ENCODE measurements at regions not wholly inside any gene's neighbourhood (a gene's known extent, or its start where the extent isn't known, plus 50 kb on each side); places are given as distances from the start of the nearest gene placed in this dataset.

DNA sequence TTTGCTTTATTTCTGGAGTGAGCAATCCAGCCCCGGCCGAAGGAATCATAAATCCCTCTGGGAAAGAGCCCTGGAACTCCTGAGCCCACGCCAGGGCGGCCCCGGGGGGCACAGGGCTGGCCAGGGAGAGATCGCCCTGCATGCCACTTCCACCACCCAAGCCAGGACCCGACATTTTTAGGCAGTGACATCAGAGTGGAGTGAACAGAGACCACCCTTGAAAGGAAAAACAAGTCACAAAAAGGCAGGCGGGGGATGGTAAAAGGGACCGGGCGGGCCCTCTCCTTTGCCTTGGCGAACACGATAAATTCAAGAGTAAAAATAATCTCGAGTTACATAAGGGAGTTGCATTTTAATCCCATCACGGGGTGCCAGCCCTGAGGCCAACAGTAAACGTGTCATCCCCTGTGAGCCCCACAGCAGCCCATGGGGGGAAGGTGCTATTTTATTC is 284.1 kb downstream of the C16orf95 start:
- TF ChIP-seq, protein P1, sequence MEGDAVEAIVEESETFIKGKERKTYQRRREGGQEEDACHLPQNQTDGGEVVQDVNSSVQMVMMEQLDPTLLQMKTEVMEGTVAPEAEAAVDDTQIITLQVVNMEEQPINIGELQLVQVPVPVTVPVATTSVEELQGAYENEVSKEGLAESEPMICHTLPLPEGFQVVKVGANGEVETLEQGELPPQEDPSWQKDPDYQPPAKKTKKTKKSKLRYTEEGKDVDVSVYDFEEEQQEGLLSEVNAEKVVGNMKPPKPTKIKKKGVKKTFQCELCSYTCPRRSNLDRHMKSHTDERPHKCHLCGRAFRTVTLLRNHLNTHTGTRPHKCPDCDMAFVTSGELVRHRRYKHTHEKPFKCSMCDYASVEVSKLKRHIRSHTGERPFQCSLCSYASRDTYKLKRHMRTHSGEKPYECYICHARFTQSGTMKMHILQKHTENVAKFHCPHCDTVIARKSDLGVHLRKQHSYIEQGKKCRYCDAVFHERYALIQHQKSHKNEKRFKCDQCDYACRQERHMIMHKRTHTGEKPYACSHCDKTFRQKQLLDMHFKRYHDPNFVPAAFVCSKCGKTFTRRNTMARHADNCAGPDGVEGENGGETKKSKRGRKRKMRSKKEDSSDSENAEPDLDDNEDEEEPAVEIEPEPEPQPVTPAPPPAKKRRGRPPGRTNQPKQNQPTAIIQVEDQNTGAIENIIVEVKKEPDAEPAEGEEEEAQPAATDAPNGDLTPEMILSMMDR (IDR thresholded peaks at IDR 0.05), result no peak
- TF ChIP-seq ZFX (IDR thresholded peaks at IDR 0.05; ENCODE audit: borderline replicate concordance), result no peak

All from 22Rv1 (cell line).